ENCODE measurements at regions not wholly inside any gene's neighbourhood (a gene's known extent, or its start where the extent isn't known, plus 50 kb on each side); places are given as distances from the start of the nearest gene placed in this dataset.
A peak's percentile ranks its signal among the peaks of the same experiment; 100 is the strongest.
"Not testable (repeated sequence)": the region's sequence is repeated elsewhere in the genome, so short reads cannot be mapped to it uniquely, and the experiment has no call there.

- DNase-seq (ENCODE audit: low read depth, low spot score): no peak
- no peak overlapping the region for H3K27ac ChIP-seq
These were observed 74.5 kb upstream of the PITX1 start for GRCh38 chr5:135108569-135108968.

- no peak for DNase-seq (ENCODE audit: low read depth, low spot score)
- no peak overlapping the region for H3K27ac ChIP-seq
These were observed 74.0 kb upstream of the PITX1 start for GRCh38 chr5:135107986-135108385.

GRCh38 chr5:135106610-135107471, 72.8 kb upstream of the PITX1 start:
- H3K27ac ChIP-seq: peak overlapping the region; percentile 59
- DNase-seq (ENCODE audit: low read depth, low spot score): peak; percentile 78

GRCh38 chr5:135106136-135106535, 72.1 kb upstream of the PITX1 start:
- no peak for DNase-seq (ENCODE audit: low read depth, low spot score)
- peak overlapping the region; percentile 59 for H3K27ac ChIP-seq

- DNase-seq (ENCODE audit: low read depth, low spot score): no peak
- H3K27ac ChIP-seq: no peak overlapping the region
These were observed 71.1 kb upstream of the PITX1 start for GRCh38 chr5:135105105-135105484.

- H3K27ac ChIP-seq: no peak overlapping the region
- DNase-seq (ENCODE audit: low read depth, low spot score): no peak
These were observed 69.5 kb upstream of the PITX1 start for GRCh38 chr5:135103575-135103853.

- DNase-seq (ENCODE audit: low read depth, low spot score): no peak
- H3K27ac ChIP-seq: no peak overlapping the region
These were observed 68.9 kb upstream of the PITX1 start for GRCh38 chr5:135102716-135103574.

- no peak for DNase-seq (ENCODE audit: low read depth, low spot score)
- H3K27ac ChIP-seq: no peak overlapping the region
These were observed 66.4 kb upstream of the PITX1 start for GRCh38 chr5:135100431-135100830.

GRCh38 chr5:135100011-135100410, 66.0 kb upstream of the PITX1 start:
- H3K27ac ChIP-seq: no peak overlapping the region
- no peak for DNase-seq (ENCODE audit: low read depth, low spot score)

- DNase-seq (ENCODE audit: low read depth, low spot score): no peak
- no peak overlapping the region for H3K27ac ChIP-seq
These were observed 63.4 kb upstream of the PITX1 start for GRCh38 chr5:135097390-135097789.

GRCh38 chr5:135095871-135096270, 61.8 kb upstream of the PITX1 start:
- DNase-seq (ENCODE audit: low read depth, low spot score): no peak
- no peak overlapping the region for H3K27ac ChIP-seq

- no peak for DNase-seq (ENCODE audit: low read depth, low spot score)
- no peak overlapping the region for H3K27ac ChIP-seq
These were observed 61.2 kb upstream of the PITX1 start for GRCh38 chr5:135095052-135095715.

GRCh38 chr5:135094339-135095051, 60.5 kb upstream of the PITX1 start:
- H3K27ac ChIP-seq: no peak overlapping the region
- DNase-seq (ENCODE audit: low read depth, low spot score): no peak

- not testable (repeated sequence) for H3K27ac ChIP-seq; DNase-seq (ENCODE audit: low read depth, low spot score)
These were observed 59.5 kb upstream of the PITX1 start for GRCh38 chr5:135093483-135093882.

GRCh38 chr5:135092476-135092875, 58.4 kb upstream of the PITX1 start:
- H3K27ac ChIP-seq: no peak overlapping the region
- no peak for DNase-seq (ENCODE audit: low read depth, low spot score)

- H3K27ac ChIP-seq: no peak overlapping the region
- no peak for DNase-seq (ENCODE audit: low read depth, low spot score)
These were observed 57.3 kb upstream of the PITX1 start for GRCh38 chr5:135091286-135091685.

GRCh38 chr5:135089912-135090311, 55.9 kb upstream of the PITX1 start:
- no peak overlapping the region for H3K27ac ChIP-seq
- DNase-seq (ENCODE audit: low read depth, low spot score): no peak

- H3K27ac ChIP-seq: no peak overlapping the region
- no peak for DNase-seq (ENCODE audit: low read depth, low spot score)
These were observed 54.9 kb upstream of the PITX1 start for GRCh38 chr5:135088911-135089310.

GRCh38 chr5:135087950-135088349, 53.9 kb upstream of the PITX1 start:
- DNase-seq (ENCODE audit: low read depth, low spot score): no peak
- H3K27ac ChIP-seq: no peak overlapping the region

GRCh38 chr5:135085936-135086725, 52.1 kb upstream of the PITX1 start:
- no peak for DNase-seq (ENCODE audit: low read depth, low spot score)
- peak overlapping the region; percentile 52 for H3K27ac ChIP-seq

All from epithelial cell of prostate (primary cell).